A549 (cell line): ENCODE measurements at regions not wholly inside any gene's neighbourhood (a gene's known extent, or its start where the extent isn't known, plus 50 kb on each side); places are given as distances from the start of the nearest gene placed in this dataset.

ENCODE experiments used
- ATAC-seq, 2 experiments: fragments of 200-7000 bp in 1 of 2; fragments of >200 bp in 1 of 2; cut with Nextera tagmentation in 1 of 2; cut with Tn5 transposase in 1 of 2; 3 replicates each; pipeline versions ENCODE4 v1.8.0 to v1.9.1; 2018 to 2020; ENCODE audit warnings: mild to moderate bottlenecking in 1 of 2, moderate library complexity in 1 of 2
- CTCF ChIA-PET: fragments of 300-600 bp; sonication (Branson Sonifier 250); formaldehyde crosslinking; extraction: SDS; loops from one replicate; lab custom pipeline; 2021; ENCODE audit warnings: antibody characterized with exemption, inconsistent platforms; lab: Yijun Ruan, JAX
- POLR2A ChIA-PET: fragments of 350-600 bp; formaldehyde crosslinking; extraction: SDS; loops from one replicate; lab custom pipeline; 2021; ENCODE audit warnings: antibody characterized with exemption, inconsistent platforms; lab: Yijun Ruan, JAX
- DNase-seq, 2 experiments: peaks; one replicate each; pipeline versions ENCODE4 v3.0.0 to v3.0.0-alpha.2; 2011 to 2016; ENCODE audit warnings: low read depth in 1 of 2, low spot score in 1 of 2
- FAIRE-seq: peaks from 2 replicates; lab custom pipeline; 2011; peaks lifted over from hg19 to GRCh38; lab: Jason Lieb, UNC
- H3K27ac ChIP-seq, 2 experiments: fragments of >200 bp; sonication (Bioruptor Twin); formaldehyde crosslinking; 3 replicates each; pipeline ENCODE4 v1.5.1; 2016 to 2017
- H3K4me1 ChIP-seq: fragments of >200 bp; sonication (Bioruptor Twin); formaldehyde crosslinking; 3 replicates; pipeline ENCODE4 v1.6.1; 2016
- H3K4me2 ChIP-seq: fragments of >200 bp; sonication (Bioruptor Twin); formaldehyde crosslinking; 3 replicates; pipeline ENCODE4 v1.6.1; 2016
- H3K4me3 ChIP-seq: fragments of >200 bp; sonication (Bioruptor Twin); formaldehyde crosslinking; 3 replicates; pipeline ENCODE4 v1.5.1; 2016
- H3K9me3 ChIP-seq: fragments of >200 bp; sonication (Bioruptor Twin); formaldehyde crosslinking; 3 replicates; pipeline ENCODE4 v1.6.1; 2016
- ATOH8 ChIP-seq: fragments of 250-450 bp; sonication (Bioruptor Pico); IDR thresholded peaks from 2 replicates; pipeline ENCODE4 v1.5.0; 2020; ENCODE audit warnings: low read depth, mild to moderate bottlenecking, moderate library complexity
- CHD4 ChIP-seq: fragments of 200-600 bp; sonication (generic); IDR thresholded peaks from 2 replicates; pipeline ENCODE4 v1.6.1; 2016; ENCODE audit warnings: antibody characterized with exemption, mild to moderate bottlenecking, borderline replicate concordance
- CTCF ChIP-seq: fragments of >200 bp; sonication (Bioruptor Twin); formaldehyde crosslinking; IDR thresholded peaks from 3 replicates; pipeline ENCODE4 v1.5.1; 2016
- HOXA7 ChIP-seq: fragments of 250-450 bp; sonication (Bioruptor Pico); IDR thresholded peaks from 2 replicates; pipeline ENCODE4 v1.5.0; 2020; ENCODE audit warnings: mild to moderate bottlenecking, moderate library complexity
- HOXB5 ChIP-seq: fragments of 250-450 bp; sonication (Bioruptor Pico); IDR thresholded peaks from 2 replicates; pipeline ENCODE4 v1.5.0; 2020; ENCODE audit warnings: mild to moderate bottlenecking, moderate library complexity
- MAX ChIP-seq: IDR thresholded peaks from 2 replicates; pipeline ENCODE4 v1.6.1; 2012
- NPAS2 ChIP-seq: fragments of 250-450 bp; sonication (Bioruptor Pico); IDR thresholded peaks from 2 replicates; pipeline ENCODE4 v1.8.0; 2022; ENCODE audit warnings: mild to moderate bottlenecking, moderate library complexity, borderline replicate concordance
- POLR2AphosphoS2 ChIP-seq: conservative IDR thresholded peaks from 2 replicates; pipeline ENCODE4 v1.6.1; 2012; ENCODE audit warnings: low read length, improper control_type of control experiment, inconsistent platforms
- RAD21 ChIP-seq, 2 experiments: fragments of >200 bp in 1 of 2; sonication (Bioruptor Twin) in 1 of 2; formaldehyde crosslinking in 1 of 2; IDR thresholded peaks in 1 of 2; conservative IDR thresholded peaks in 1 of 2; 2 replicates in 1 of 2; 3 replicates in 1 of 2; pipeline ENCODE4 v1.6.1; 2012 to 2018; ENCODE audit warnings: inconsistent platforms in 1 of 2
- ZC3H11A ChIP-seq: fragments of 450-650 bp; IDR thresholded peaks from 2 replicates; pipeline ENCODE4 v1.6.1; 2014; ENCODE audit warnings: antibody characterized with exemption, mild to moderate bottlenecking
- ZFP36 ChIP-seq: fragments of 450-650 bp; IDR thresholded peaks from 2 replicates; pipeline ENCODE4 v1.6.1; 2014; ENCODE audit warnings: borderline replicate concordance; ENCODE audit not compliant: partially characterized antibody
- WGBS: methylation state at CpG from one replicate; pipeline ENCODE4 v1.1.6; 2017; ENCODE audit errors: missing lambda C conversion rate; 5-methylcytosine and 5-hydroxymethylcytosine counted together

- WGBS, result 80% methylated on average over 3 of the region's 3 CpGs
- TF ChIP-seq CHD4 (no peak), ATOH8 (CRISPR knock-in tag) (no peak), ZC3H11A (no peak), CTCF (no peak), RAD21 (conservative IDR thresholded peaks at IDR 0.05 in 1 of 2, IDR thresholded peaks at IDR 0.05 in 1 of 2) (no peak), POLR2AphosphoS2 (no peak), HOXB5 (CRISPR knock-in tag) (no peak), NPAS2 (CRISPR knock-in tag) (no peak), ZFP36 (no peak), HOXA7 (CRISPR knock-in tag) (no peak), MAX (no peak)
- ChIA-PET CTCF (no interaction called here), POLR2A (no interaction called here)
- no peak for DNase-seq
- no peak overlapping the region for H3K27ac ChIP-seq
- H3K9me3 ChIP-seq, result no peaks in the 10 kb centered on the region
- no peak overlapping the region for H3K4me2 ChIP-seq
- no peak for ATAC-seq
- FAIRE-seq, result no peak
- no peaks in the 10 kb centered on the region for H3K4me1 ChIP-seq
- no peak overlapping the region for H3K4me3 ChIP-seq
Measured at GRCh38 chr7:149552799-149553198, 55.2 kb upstream of the ZNF746 start.
